A673 (cell line): ENCODE measurements at regions not wholly inside any gene's neighbourhood (a gene's known extent, or its start where the extent isn't known, plus 50 kb on each side); places are given as distances from the start of the nearest gene placed in this dataset.

Experiments used
- BruUV-seq: library from RNA; stranded (reverse); fragments of 400-500 nt; replicated peaks from 2 replicates; lab custom pipeline; 2021; lab: Mats Ljungman, UMichigan
- CTCF ChIA-PET: fragments of 300-600 bp; sonication (Branson Sonifier 250); formaldehyde crosslinking; loops from one replicate; lab custom pipeline; 2022; ENCODE audit warnings: antibody characterized with exemption; lab: Charles Lee
- POLR2A ChIA-PET: fragments of 300-600 bp; sonication (Branson Sonifier 250); formaldehyde crosslinking; loops from one replicate; lab custom pipeline; 2022; ENCODE audit warnings: antibody characterized with exemption; ENCODE audit not compliant: low non-redundant PET; lab: Charles Lee
- DNase-seq: peaks from one replicate; pipeline ENCODE4 v3.0.0-alpha.2; 2015; ENCODE audit warnings: low spot score
- H3K27ac ChIP-seq: fragments of 200-600 bp; sonication (generic); 2 replicates; pipeline ENCODE4 v1.5.1; 2016; ENCODE audit warnings: mixed run types, low read depth, mild to moderate bottlenecking, mixed read lengths, antibody characterized with exemption, low read length; ENCODE audit not compliant: poor library complexity, severe bottlenecking
- H3K27me3 ChIP-seq: fragments of 200-600 bp; sonication (generic); replicated peaks from 2 replicates; pipeline ENCODE4 v1.6.1; 2017; ENCODE audit warnings: mixed run types, low read depth, mild to moderate bottlenecking, mixed read lengths, antibody characterized with exemption, low read length; ENCODE audit not compliant: insufficient read depth, poor library complexity
- H3K36me3 ChIP-seq: fragments of 200-600 bp; sonication (generic); 2 replicates; pipeline ENCODE4 v1.6.1; 2016; ENCODE audit warnings: mixed run types, mild to moderate bottlenecking, mixed read lengths, antibody characterized with exemption, low read length; ENCODE audit not compliant: insufficient read depth, poor library complexity, severe bottlenecking
- H3K4me1 ChIP-seq: fragments of 200-600 bp; sonication (generic); 2 replicates; pipeline ENCODE4 v1.6.1; 2017; ENCODE audit warnings: mixed run types, mild to moderate bottlenecking, mixed read lengths, antibody characterized with exemption, low read length; ENCODE audit not compliant: insufficient read depth, poor library complexity, severe bottlenecking
- H3K4me3 ChIP-seq: fragments of 200-600 bp; sonication (generic); 2 replicates; pipeline ENCODE4 v1.5.1; 2016; ENCODE audit warnings: low read depth, mixed run types, mild to moderate bottlenecking, mixed read lengths, low read length; ENCODE audit not compliant: poor library complexity, severe bottlenecking
- H3K9me3 ChIP-seq: fragments of 200-600 bp; sonication (generic); 2 replicates; pipeline ENCODE4 v1.6.1; 2016; ENCODE audit warnings: mixed run types, low read depth, mild to moderate bottlenecking, mixed read lengths, antibody characterized with exemption, low read length; ENCODE audit not compliant: poor library complexity, severe bottlenecking
- CTCF ChIP-seq: fragments of 300-800, 200-600 bp; sonication (generic); conservative IDR thresholded peaks from 2 replicates; pipeline ENCODE4 v1.5.1; 2017; ENCODE audit warnings: low read depth, mild to moderate bottlenecking, antibody characterized with exemption, low read length, moderate library complexity, mixed read lengths
- EZH2 ChIP-seq: fragments of 200-600 bp; sonication (generic); IDR thresholded peaks from 2 replicates; pipeline ENCODE4 v1.6.1; 2017; ENCODE audit warnings: borderline replicate concordance, low read depth, mild to moderate bottlenecking, mixed read lengths, antibody characterized with exemption, low read length; ENCODE audit not compliant: poor library complexity, severe bottlenecking
- intact Hi-C: fragments of 100-400 bp; cut with micrococcal nuclease; formaldehyde crosslinking; loops from one replicate; pipeline ENCODE4 v1.10.0; 2022; ENCODE audit not compliant: unreplicated experiment

- no peak overlapping the region for H3K4me3 ChIP-seq
- H3K9me3 ChIP-seq: no peaks in the 10 kb centered on the region
- no peaks in the 10 kb centered on the region for H3K36me3 ChIP-seq
- intact Hi-C loops: no loop called here
- ChIA-PET POLR2A (no interaction called here), CTCF (interaction anchor here (0.7 kb wide), 1 partner anchor 21 kb away, joined by 3 read pairs; no protein-coding TSS in a partner anchor)
- H3K27ac ChIP-seq: no peak overlapping the region
- no peak for DNase-seq
- no peak for TF ChIP-seq EZH2
- TF ChIP-seq CTCF: no peak
- H3K4me1 ChIP-seq: no peaks in the 10 kb centered on the region
- no TSS peak for BruUV-seq
- H3K27me3 ChIP-seq: no peaks in the 10 kb centered on the region
Observed at GRCh38 chr16:54431041-54431996, 144.7 kb upstream of the IRX3 start.

- no peaks in the 10 kb centered on the region for H3K36me3 ChIP-seq
- DNase-seq: no peak
- CTCF ChIA-PET: no interaction called here
- TF ChIP-seq EZH2 (no peak), CTCF (no peak)
- H3K27ac ChIP-seq: no peak overlapping the region
- POLR2A ChIA-PET: no interaction called here
- no peak overlapping the region for H3K4me3 ChIP-seq
- H3K4me1 ChIP-seq: no peaks in the 10 kb centered on the region
- BruUV-seq: no TSS peak
- no peaks in the 10 kb centered on the region for H3K27me3 ChIP-seq
- intact Hi-C loops: no loop called here
- no peaks in the 10 kb centered on the region for H3K9me3 ChIP-seq
Observed at GRCh38 chr16:54430491-54431030, 144.0 kb upstream of the IRX3 start.

GRCh38 chr16:54429029-54429428 is 142.4 kb upstream of the IRX3 start:
- Histone ChIP-seq H3K36me3 (no peaks in the 10 kb centered on the region), H3K4me3 (no peak overlapping the region), H3K9me3 (no peaks in the 10 kb centered on the region), H3K27me3 (no peaks in the 10 kb centered on the region), H3K4me1 (no peaks in the 10 kb centered on the region), H3K27ac (no peak overlapping the region)
- BruUV-seq: no TSS peak
- no peak for DNase-seq
- intact Hi-C loops: no loop called here
- TF ChIP-seq EZH2: no peak
- TF ChIP-seq CTCF: no peak
- ChIA-PET CTCF (no interaction called here), POLR2A (no interaction called here)
